ENCODE measurements at regions not wholly inside any gene's neighbourhood (a gene's known extent, or its start where the extent isn't known, plus 50 kb on each side); places are given as distances from the start of the nearest gene placed in this dataset.

DNA sequence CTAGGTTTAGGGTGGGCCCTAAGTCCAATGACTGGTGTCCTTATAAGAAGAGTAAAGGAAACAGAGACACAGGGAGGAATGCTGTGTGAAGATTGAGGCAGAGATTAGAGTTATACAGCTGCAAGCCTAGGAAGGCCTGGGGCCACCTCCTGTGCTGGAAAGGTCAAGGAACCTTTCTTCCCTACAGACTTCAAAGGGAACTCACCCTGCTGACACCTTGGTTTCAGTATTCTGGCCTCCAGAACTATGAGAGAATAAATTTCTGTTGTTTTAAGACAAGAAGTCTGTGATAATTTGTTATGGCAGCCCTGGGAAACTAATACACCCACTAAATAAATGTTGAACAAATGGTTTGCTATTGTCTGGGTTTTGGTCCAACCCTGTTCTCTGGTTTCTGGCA lies 102.3 kb upstream of the NEUROD1 start:
- FAIRE-seq (no peak), DNase-seq (ENCODE audit: insufficient read length, low spot score) (no peak)
- TF ChIP-seq, protein P1, sequence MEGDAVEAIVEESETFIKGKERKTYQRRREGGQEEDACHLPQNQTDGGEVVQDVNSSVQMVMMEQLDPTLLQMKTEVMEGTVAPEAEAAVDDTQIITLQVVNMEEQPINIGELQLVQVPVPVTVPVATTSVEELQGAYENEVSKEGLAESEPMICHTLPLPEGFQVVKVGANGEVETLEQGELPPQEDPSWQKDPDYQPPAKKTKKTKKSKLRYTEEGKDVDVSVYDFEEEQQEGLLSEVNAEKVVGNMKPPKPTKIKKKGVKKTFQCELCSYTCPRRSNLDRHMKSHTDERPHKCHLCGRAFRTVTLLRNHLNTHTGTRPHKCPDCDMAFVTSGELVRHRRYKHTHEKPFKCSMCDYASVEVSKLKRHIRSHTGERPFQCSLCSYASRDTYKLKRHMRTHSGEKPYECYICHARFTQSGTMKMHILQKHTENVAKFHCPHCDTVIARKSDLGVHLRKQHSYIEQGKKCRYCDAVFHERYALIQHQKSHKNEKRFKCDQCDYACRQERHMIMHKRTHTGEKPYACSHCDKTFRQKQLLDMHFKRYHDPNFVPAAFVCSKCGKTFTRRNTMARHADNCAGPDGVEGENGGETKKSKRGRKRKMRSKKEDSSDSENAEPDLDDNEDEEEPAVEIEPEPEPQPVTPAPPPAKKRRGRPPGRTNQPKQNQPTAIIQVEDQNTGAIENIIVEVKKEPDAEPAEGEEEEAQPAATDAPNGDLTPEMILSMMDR (IDR thresholded peaks at IDR 0.05; ENCODE audit: insufficient read depth, missing control alignments) = no peak

DNA sequence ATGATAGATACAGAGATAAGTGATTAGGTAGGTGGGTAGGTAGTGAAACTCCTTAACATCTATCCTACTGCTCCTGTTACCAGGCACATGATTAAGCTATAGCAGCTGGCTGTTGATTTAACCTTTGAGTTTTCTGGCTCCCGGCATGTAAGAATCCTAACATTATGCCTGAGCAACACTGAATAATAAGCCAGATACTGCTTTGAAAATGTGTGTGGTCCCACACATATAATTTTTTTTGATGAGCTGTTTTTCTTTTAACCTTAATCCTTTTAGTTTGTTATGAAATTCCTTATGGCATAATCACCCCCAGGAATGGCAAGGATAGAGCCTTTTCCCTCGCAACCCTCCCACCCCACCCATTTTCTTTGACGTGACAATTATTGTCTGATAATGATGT lies 104.2 kb upstream of the NEUROD1 start:
- FAIRE-seq (no peak), DNase-seq (ENCODE audit: insufficient read length, low spot score) (no peak)
- TF ChIP-seq, protein P1 (IDR thresholded peaks at IDR 0.05; ENCODE audit: insufficient read depth, missing control alignments) = no peak

DNA sequence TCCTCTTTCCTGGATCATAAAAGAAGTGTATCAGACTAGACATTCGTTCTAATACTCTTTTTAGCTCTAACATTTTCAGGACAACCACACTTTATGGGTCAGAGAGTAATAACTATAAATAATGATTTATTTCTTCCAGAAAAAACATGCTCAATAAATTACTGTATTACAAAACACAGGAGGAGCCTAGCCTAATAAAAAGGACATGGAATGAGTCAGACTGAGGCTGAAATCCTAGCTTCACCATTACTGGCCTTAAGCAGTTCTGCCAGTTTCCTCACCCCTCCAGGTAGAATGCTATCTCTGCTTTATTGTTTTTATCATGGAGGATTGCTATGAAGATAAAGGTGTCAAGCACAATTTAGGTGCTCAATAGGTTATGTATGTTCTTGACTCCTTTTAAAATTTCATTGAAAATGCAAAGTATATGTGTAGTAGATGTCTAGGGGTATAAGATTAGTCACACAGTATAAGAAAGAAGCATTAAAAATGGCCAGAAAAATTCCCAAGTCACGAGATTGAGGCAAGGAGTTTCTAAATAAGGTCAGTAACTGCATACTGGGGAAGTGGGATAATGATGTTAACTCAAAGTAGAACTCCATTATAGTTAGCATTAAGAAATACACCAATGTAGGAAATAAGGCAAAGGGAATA lies 105.5 kb upstream of the NEUROD1 start:
- TF ChIP-seq, protein P1 (IDR thresholded peaks at IDR 0.05; ENCODE audit: insufficient read depth, missing control alignments) = no peak
- DNase-seq (ENCODE audit: insufficient read length, low spot score) (no peak), FAIRE-seq (no peak)

DNA sequence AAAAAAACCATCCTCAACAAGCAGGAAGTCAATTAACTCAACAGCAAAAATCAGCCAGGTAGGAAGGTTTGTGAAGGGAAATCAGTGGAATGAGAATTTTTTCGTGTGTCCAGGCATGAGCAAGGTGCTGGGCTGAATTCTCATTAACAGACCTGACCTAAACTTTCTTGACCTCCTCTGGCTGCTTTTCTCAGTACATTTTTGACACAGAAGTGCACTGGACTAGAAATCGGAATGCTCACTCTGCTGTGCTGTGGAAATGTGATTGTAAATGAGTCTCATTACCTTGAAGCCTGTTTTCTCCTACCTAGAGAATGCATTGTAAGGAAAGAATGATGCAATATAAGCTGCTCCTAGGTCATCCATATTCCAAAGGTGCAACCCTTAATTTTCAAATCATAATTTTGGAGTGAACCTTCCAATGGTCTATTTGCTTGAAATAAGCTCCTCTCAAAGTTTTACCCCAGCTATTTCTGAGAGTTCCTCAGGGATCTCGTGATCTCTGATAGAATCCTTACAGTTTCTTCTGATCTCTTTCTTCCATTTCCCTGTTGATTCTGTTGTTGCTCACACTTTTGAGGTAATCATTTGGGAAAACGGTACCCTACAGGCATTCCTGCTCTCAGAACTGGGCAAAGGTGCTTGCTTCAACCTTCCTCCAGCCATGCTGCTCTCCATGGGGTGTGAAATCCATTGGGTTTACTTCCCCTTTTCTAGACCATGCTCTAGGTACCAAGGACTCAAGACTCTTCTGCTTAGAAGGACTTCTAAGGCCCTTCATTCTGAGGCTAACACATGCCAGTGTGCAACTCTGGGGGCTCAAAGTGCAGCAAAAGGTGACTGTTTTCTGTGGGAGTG lies 104.9 kb upstream of the ITPRID2 start:
- TF ChIP-seq, protein P1 (IDR thresholded peaks at IDR 0.05; ENCODE audit: insufficient read depth, missing control alignments) = no peak
- FAIRE-seq (no peak), DNase-seq (ENCODE audit: insufficient read length, low spot score) (no peak)

- TF ChIP-seq, protein P1 (IDR thresholded peaks at IDR 0.05; ENCODE audit: insufficient read depth, missing control alignments) = no peak
- FAIRE-seq = no peak
Measured at GRCh38 chr2:181787310-181788048, 104.1 kb upstream of the ITPRID2 start.

GRCh38 chr2:181788897-181789555 lies 102.5 kb upstream of the ITPRID2 start:
- FAIRE-seq (no peak), DNase-seq (ENCODE audit: insufficient read length, low spot score) (no peak)
- TF ChIP-seq, protein P1 (IDR thresholded peaks at IDR 0.05; ENCODE audit: insufficient read depth, missing control alignments) = no peak

More at GRCh38 chr2:181787310-181788048, 104.1 kb upstream of the ITPRID2 start:
- no peak for DNase-seq (ENCODE audit: insufficient read length, low spot score)
